Umbilical cord (tissue), 1 donor: ENCODE measurements at regions not wholly inside any gene's neighbourhood (a gene's known extent, or its start where the extent isn't known, plus 50 kb on each side); places are given as distances from the start of the nearest gene placed in this dataset.
"Not testable (repeated sequence)": the region's sequence is repeated elsewhere in the genome, so short reads cannot be mapped to it uniquely, and the experiment has no call there.

ENCODE experiments used
- DNase-seq: peaks from one replicate; pipeline ENCODE4 v3.0.0-alpha.2; 2015; ENCODE audit warnings: low spot score

DNA sequence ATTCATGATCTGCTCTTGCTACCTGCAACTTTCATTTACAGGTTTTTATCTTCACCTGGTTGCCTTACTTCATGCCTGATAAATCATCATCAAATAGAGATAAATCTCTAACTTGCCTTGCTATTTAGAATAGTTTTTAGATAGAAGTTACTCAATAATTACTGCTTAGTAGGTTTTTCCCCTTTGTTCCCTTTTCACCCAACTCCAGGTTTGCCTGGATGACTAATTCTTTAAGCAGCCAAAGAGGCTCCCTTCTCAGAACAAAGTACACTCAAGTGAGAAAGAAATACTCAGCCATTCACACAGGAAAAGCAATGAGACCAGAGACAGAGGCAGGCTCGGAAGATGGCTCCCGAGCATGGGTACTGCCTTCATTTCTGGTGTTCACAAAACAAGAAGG, 268.1 kb upstream of the CRBN start:
- no peak for DNase-seq

DNA sequence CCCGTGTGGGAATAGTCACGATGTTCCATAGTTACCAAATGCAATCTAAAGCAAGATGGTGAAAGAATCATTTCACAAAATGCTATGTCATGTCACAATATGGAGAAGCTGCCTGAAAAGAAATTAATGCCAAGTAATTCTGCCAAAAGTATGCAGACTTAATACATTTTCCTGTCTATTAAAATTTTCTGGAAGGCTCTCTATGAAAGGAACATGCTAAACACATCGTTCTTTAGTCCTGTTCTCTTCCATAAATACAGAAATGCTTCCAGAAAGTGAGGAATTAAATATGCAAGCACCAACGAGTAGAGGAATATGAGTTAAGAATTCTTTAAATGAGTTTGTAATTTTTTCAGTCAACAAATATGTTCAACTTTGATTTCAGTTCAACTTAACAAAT, 266.8 kb upstream of the CRBN start:
- no peak for DNase-seq

DNA sequence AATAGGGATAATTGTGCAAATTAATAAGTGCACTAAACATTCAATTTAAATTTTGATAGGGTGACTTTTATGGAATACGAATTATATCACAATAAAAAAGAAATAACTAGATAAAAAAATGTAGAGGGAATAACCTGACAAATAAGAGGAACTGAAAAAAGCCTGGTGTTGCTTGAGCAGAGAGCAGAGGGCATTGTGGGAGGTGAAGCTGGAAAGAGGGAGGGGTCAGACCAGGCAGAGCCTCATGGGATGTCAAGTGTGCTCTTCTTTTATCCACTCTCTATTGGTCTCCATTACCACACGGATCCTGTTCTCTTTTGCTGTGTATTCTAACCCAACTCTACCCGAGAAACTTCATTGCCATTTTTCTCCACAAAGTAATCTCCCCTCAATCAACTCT, 264.0 kb upstream of the CRBN start:
- DNase-seq = no peak

DNA sequence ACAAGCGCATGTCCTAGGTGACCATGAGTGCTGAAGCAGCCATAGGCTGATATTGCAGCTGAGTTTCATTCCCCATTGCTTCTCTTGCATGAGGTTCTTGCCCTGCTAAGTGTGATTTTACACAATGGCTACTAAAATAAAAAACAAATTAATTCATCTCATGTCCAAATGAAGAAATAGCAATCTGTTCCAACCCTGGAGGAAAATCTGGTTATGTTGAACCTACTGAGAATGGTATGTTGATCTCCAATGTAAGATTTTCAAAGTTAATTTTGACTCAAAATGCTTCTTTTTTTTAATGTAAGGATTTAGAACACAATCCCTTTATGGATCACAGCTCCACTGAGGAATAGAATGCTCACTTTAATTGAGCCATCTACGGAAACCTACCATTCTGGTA, 254.2 kb upstream of the CRBN start:
- no peak for DNase-seq

DNA sequence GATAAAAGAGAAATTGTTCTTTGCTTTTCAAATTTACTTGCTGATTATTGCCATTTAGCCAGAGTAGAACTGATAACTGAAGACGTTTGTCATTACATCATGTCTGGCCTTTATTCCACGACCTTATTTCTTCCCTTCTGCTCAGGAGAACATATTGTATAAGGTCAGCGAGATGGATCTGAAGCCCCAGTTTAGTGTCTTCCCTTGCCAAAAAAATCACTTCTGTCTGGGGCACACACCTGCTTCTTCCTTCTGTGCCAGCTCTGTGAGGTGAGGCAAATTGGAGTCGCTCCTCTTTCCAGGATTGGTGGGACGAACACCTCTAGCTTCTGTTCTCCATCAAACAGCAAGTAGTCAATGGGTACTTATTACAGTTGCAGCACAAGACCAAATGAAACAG, 250.3 kb upstream of the CRBN start:
- no peak for DNase-seq

DNA sequence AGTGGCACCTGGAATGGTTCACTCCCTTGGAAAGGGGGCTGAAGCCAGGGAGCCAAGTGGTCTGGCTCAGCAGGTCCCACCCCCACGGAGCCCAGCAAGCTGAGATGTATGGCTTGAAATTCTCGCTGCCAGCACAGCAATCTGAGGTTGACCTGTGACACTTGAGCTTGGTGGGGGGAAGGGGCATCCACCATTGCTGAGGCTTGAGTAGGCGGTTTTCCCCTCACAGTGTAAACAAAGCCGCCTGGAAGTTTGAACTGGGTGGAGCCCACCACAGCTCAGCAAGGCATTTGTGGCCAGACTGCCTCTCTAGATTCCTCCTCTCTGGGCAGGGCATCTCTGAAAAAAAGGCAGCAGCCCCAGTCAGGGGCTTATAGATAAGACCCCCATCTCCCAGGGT, 228.2 kb upstream of the CRBN start:
- DNase-seq = not testable (repeated sequence)

DNA sequence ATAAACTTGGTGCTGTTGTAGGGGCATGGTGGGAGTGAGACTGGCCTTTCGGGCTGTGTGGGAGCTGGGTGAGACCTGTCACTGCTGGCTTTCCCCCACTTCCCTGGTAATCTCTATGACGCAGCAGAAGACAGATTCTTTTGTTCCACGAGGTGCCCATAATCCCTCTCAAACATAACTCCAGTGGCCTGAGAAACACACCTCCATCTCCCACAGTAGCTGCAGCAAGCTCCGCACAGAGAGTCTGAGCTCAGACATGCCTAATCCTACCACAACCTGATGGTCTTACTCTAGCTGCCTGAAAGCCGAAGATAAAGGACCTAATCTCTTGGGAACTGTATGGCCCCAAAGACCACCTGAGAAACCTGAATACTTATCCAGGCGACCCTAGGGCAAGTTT, 225.6 kb upstream of the CRBN start:
- no peak for DNase-seq

DNA sequence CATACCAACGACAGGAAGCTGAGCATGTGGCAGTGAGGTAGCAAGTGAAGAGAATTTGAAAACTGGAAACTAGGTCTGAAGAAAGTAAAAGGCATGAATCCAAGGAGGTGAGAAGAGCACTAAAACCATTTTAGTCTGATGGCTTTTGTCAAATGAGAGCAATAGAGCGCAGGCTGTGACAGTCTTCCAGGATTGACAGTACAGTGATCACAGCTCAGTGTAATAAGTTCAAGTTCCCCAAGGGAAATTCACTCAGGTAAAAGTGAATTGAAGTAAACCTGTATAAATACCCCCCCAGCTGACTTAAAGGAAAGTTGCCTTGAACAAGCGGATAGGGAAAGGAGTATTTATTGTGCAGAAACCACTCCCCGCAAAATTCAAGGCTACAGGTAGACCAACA, 224.2 kb upstream of the CRBN start:
- DNase-seq = no peak

DNA sequence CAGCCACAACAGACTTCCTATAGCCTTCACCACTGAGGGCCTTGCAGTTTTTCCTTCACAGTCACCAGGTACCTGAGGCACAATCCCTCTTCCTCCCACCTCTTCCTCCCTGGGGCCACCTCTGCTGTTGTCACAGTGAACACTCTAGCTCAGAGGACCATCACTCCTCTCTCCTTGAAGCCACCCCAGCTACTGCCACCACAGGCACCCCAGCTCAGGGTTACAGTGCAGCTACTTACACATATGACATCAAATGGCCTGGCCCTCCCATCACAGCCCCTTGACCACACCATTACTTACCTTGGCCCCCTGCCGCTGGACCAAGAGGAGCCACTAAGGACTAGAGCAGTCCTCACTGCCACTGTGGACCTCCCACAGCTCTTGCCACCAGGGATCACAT, 213.5 kb upstream of the CRBN start:
- no peak for DNase-seq

DNA sequence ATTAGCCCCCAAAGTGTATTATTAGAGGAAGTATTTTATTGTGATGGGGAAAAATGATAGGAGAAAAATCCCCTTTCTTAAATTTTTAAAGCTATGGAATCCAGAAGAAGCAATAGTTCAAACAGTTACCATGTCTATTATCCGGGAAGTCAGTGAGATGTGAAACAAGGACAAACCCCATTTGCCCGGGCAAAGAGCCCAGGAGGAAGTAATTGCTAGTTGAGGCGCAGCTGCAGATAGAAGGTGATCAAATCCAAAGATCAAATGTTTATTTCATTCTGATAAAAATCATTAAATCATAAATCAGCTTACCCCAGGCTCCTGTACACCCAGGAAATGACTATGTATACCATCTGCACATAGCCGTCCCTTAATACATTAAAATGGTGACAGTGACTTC, 204.0 kb upstream of the CRBN start:
- no peak for DNase-seq

DNA sequence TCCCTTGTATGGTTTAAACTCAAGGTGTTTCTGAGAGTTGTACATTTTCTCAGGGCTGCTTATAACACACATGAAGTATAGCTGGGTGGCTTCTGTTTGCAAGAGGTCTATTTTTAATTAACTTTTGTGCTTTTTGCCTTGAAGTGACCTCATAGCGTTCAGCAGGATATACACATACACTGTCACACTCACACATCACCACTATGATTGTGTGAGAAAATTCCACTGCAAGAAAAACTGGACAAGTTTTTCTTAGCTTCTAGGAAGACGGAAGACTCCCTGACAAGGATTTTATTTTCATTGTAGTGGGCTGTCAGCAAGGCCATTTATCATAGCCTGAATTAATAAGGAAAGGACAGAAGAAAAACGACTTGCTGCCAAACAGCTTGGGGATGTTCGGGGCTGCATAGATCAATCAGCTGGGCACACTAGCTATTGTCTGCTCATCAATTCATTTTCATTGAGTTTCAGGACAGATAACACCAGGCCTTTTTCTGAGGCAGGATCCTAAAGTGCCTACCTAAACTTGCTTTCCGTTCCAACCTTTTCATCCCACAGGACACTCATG, 192.8 kb upstream of the CRBN start:
- DNase-seq = no peak

DNA sequence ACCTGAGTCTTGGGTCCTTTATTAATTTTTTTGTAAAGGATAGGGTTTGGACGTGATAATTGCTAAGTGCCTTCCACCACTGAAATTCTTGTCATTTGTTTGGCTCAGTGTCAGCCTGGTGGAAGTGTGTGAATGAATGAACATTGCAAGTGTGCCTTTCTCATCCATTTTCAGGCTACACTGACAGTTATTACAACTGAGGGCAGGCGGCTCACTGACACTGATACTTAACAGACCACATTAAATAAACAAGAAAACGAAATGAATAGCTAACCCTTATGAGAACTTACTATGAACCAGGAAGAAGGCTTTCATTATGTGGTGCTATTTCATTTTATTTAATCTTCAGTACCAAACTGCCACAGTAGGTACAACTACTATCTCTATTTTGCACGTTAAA, 188.8 kb upstream of the CRBN start:
- DNase-seq = peak; percentile 49

DNA sequence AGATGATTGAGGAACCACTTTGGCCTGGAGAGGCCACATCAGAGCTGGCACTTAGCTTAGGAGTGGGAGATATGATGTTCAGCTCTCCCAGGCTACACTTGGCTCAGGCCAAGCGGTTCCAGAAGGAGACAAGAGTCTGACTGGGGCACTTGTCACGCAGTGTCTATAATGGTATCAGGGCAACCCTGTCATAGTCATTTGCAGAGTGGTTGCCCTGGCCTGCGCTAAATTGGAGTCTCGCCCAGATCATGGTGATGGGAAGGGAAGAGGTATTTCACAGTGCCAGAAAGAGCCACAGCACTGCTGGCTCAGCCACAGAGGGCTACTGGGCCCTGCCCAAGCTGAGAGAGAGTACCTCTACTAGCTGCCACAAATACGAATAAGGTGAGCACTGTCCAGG, 186.9 kb upstream of the CRBN start:
- no peak for DNase-seq

DNA sequence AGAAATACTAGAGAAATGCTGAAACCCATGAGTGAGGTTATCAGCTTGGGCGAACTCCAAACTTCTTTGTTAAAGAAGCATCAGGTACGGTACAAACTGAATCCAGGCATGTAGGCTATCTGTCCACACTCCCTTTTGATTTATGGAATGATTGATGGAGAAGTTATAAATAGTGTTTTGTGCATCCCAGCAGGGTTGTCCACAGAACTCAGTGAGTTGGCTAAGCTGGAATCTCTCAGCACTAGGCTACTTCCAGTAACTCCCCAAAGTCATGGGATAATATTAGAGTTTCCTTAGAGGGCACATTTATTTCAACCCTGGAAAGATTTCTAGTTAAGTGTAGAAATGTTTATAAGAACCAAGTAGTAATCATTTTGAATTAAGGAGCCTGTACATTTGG, 186.2 kb upstream of the CRBN start:
- DNase-seq = no peak

DNA sequence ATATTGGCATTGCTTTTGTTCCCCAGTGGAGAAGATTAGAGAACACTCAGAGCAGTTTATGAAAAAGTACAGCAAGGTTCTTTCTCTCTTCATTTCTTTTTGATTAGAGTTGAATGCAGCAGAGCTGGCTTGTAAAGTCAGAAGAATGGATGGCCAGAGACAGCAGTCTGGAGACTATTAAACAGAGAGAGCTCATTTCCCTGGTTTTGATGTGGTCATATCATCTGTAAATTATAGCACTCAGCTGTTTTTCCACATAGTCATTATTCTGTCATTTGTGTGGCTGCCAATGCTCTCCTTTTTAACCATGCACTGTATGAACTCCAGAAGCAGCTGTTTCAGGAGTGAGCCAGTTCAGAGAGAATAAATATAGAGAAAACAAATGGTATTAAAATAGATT, 177.4 kb upstream of the CRBN start:
- DNase-seq = peak; percentile 84

DNA sequence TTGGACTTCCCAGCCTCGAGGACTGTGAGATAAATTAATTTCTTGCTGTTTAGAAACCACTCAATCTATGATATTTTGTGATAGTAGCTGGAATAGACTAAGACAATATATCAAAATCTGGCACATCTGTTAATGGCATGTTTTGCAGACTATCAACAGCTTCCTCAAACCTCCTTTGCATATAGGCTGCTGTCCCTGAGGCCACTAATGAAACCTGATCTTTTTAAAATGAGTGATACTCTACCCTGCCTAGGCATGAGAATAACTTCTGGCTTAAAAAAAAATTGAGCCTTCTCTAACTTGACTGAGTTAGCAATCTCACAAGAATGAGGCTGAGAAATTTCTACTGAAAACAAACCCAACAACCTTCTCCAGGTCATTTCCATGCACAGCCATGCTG, 176.0 kb upstream of the CRBN start:
- no peak for DNase-seq

DNA sequence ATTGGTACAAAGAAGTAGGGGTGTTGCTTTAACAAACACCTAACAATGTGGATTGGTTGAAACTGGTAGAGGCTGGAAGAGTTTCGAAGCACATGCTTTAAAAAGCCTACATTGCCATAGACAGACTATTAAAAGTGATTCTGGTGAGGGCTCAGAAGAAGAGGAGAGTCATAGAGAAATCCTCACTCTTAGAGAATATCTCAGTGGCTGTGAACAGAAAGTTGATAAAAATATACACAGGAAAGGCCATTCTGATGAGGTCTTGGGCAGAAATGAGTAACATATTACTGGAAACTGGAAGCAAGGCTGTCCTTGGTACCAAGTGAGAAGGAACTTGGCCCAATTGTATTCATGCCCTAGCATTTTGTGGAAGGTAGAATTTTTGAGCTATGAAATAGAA, 173.7 kb upstream of the CRBN start:
- no peak for DNase-seq

DNA sequence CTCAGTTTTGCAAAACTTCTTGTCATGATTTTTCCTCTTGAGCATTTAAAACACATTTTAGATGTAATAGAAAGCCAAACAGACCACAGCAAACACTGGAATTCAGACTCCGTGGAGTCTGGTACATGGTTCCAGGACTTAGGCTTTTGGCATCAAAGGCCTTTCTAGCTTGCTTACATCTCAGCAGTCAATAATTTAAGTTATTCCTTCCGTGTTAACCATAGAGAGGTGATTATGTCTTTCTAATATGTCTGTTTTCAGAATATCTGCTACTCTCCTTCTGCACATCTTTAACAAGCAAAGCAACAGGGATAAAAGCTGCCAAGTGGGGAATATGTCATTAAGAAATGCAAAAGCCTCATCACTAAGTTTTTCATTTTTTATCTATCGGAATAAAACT, 171.7 kb upstream of the CRBN start:
- DNase-seq = peak; percentile 80

DNA sequence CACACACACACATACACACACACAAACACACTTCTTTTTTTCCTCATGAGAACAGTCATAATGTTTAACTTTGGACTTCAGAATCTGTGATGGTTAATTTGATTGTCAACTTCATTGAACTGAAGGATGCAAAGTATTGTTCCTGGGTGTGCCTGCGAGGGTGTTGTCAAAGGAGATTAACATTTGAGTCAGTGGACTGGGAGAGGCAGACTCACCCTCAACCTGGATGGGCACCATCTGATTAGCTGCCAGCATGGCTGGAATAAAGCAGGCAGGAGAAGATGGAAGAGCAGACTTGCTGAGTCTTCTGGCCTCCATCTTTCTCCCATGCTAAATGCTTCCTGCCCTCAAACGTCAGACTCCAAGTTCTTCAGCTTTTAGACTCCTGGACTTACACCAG, 167.6 kb upstream of the CRBN start:
- not testable (repeated sequence) for DNase-seq

DNA sequence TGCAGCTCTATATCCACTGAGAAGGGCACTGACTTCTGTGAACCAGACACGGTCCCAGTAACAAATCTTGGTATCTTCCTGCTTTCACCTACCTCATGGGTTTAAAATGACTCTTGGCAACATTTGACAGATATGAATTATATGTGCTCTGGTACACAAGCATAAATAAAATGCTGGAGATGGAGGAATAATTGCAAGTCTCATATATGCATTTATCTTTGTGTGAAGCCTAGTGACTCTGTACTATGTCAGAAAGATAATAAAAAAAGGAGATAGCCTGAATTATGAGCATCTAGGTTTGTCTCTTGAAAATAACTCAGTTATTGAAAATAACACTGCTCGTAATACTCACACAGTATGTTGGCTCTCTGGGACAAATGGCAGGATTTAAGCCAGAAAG, 167.1 kb upstream of the CRBN start:
- DNase-seq = peak; percentile 74

DNA sequence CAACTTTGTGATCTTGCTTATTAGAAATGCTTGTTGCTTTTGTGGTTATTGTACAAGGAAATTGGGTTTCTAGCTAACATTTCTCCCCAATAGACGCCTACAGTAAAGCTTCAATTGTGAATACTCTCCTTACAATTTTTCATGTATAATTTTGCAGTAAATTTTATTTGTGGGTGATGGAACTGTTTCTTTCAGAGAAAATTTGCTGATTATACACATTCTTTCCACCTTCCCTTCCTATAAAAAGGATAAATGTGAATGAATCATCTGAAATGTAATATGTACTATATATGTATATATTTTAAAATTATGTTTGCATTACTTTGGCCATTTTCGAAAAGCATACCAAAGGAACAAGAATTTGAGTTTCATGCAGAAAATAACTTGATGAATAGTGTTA, 162.7 kb upstream of the CRBN start:
- no peak for DNase-seq

DNA sequence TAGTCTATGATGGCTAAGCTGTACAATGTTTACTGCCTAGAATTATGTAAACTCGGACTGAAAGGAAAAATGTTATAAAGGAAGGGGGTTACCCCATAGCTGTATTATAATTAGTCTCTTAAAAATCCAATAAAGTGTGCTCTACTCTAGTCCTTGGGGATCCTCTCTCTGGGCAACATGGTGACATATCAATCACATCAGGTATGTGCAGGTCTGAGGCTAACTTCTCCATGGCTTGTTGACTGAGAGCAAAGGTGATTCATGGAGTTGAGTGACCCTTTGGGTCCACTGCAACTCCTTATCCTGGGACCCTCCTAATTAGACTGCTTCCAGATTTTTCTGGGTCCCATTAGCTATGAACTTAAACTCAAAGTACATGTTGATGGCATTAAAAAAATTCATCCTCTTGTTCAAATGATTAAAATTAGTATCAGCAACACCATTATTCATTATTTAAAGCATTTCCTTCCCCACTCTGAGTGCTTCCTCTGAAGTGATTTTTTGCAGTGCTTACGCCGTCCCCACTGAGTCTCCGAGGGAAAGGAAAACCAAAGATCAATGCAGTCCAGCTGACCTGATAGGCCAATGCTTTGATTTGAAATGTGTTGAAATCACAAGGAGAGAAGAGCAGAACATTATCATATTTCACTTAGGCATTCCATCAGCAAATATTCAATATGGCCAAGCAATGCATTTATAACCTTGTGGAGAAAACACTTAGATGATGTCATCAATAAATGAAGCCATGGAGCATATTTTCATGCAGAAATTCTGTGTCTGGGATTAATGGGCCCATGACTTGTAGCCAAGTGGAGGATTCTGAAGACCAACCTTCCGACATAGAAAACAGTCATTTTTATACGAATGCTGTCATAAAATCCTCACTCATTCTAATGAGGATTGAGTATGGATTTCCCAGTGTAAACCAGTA, 161.7 kb upstream of the CRBN start:
- DNase-seq = no peak

DNA sequence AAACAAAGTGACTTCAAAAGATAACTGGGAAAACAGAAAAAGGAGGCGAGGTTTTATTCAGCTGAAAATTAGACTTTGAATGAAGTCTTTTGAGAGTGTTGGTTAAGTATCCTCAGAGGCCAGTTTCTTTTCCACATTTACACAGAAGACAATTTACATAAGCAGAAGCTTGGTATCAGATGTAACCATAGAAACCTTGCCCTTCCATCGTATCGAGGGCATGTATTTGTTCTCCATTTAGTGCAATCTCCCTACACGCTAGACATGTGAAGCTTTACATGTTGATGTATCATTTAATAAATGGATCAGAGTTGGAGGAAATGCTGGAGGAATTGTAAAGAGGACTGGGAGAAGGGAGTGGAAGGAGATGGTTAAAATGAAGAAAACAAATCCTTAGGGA, 161.0 kb upstream of the CRBN start:
- DNase-seq = no peak

DNA sequence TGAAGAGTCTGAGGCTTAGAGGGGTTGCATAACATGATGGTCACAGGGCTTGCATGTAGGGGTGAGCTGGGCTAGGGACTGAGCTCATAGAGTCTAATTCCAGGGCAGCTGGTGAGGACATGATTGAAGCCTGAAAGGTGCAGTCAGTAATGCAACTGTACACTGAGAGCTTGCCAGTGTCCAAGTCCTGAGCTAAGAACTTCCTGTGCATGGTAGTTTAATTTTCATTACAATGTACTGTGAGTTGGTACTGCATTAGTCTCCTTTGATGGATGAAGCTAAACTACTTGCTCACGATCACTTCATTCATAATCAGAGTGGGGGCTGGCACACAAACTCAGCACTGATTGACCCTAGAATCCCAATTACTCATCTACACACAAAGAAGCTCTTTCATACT, 156.4 kb upstream of the CRBN start:
- DNase-seq = no peak
